HG02852 (cell line): ENCODE measurements at regions not wholly inside any gene's neighbourhood (a gene's known extent, or its start where the extent isn't known, plus 50 kb on each side); places are given as distances from the start of the nearest gene placed in this dataset.

Source experiments
- ATAC-seq: cut with Tn5 transposase; IDR thresholded peaks from one replicate; pipeline ENCODE4 v1.9.1; 2021; ENCODE audit warnings: mild to moderate bottlenecking, moderate library complexity; ENCODE audit not compliant: unreplicated experiment

DNA sequence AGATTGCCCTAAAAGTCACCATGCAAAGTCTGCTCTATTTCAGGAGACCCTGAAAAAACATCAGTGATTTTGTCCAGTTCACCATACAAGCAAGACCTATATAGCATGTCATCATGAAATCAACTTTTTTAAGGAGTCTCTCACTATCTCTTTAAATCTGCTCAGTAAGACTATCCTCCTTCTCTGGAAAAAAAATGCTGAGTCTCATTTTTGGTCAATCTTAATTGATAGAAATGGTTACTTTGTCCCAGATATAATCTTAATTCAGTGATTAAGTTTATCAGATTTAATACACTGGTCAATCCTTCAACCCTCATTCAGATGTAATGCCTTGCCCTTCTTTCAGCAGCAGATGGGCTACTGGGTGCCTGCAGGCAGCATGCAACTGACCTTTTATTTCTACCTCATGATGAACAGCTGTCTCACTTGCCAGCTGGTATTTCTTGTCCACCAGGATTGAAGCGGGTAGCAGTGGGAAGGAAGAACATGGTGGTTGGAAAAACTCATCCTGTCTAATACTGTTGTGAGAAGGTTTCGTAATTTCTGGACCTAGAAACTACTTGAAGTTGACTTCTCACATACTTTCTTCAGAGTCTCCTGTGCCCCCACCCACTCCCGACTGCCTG lies 375.3 kb downstream of the DNAH5 start:
- ATAC-seq = no peak

DNA sequence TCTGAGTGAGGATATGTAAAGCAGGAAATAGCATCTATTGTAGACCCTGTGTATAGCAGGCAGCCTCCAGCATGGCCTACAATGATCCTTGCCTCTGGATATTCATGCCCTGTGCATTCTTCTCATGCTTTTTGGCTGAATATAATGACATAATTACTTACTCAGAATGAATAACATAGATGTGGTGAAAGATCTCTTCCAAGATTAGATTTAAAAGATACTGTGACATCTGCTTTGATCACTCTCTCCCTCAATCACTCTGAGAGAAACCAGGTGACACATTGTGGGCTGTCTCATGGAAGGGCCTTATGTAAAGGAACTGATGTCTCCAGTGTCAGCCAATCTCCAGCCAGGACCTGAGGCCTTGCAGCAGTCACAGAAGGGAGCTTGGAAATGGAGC lies 376.7 kb downstream of the DNAH5 start:
- ATAC-seq = no peak

DNA sequence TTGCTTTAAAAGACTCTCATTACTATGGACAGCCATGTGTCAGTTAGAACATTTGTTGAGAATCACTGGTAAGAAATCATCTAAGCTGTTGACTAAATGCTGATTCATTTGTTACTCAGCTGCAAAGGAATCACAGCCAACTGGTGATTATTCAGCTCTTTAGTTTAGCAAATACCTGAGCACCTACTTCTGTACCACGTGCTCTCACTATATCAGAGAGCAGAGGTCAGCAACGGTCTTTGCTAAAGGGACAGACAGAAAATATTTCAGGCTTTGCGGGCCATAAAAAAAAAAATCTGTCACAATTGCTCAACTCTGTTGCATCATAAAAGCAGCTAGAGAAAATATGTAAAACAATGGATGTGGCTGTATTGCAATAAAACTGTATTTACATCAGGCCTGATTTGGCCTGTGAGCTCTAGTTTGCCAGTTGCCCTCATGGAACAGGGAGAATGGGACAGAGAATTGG lies 377.6 kb downstream of the DNAH5 start:
- ATAC-seq = no peak

- no peak for ATAC-seq
Observed at GRCh38 chr5:13558408-13558807, 386.1 kb downstream of the DNAH5 start.

DNA sequence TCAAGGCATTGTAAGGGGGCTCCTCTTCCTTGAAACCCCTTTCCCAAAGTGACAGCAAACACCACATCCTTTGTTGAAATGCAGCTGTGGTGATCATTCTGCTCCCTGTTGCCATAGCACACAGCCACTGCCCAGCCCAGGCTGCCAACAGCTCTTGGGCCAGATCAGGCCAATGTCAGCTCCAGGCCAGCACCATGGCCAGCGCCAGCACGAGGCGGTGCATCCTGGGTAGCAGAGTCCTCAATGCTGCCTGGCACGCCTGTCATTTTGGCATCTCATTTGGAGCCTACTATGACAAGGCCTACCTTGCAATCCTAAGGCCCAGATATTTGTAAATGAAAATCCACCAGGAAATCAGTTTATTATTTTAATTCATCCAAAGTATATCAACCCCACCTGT lies 390.6 kb downstream of the DNAH5 start:
- no peak for ATAC-seq

DNA sequence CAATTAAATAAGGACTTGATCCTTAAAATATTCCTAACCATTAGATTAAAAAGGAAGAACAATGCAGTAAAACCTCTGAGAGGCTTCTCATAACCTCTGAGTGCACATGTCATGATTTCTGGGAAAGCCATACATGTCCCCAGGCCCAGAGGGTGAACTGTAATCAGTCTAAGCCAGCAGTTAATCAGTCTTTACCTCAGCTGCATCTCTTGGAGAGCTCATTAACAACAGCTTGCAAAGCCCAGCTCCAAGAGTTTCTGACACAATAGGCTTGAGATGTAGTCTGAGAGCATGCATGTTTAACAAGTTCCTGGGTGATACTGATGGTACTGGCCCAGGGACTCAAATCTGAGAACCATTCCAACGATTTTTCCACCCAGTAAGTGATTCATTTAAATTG lies 392.1 kb downstream of the DNAH5 start:
- ATAC-seq = no peak

- ATAC-seq = no peak
Observed at GRCh38 chr5:13551645-13552044, 392.8 kb downstream of the DNAH5 start.

DNA sequence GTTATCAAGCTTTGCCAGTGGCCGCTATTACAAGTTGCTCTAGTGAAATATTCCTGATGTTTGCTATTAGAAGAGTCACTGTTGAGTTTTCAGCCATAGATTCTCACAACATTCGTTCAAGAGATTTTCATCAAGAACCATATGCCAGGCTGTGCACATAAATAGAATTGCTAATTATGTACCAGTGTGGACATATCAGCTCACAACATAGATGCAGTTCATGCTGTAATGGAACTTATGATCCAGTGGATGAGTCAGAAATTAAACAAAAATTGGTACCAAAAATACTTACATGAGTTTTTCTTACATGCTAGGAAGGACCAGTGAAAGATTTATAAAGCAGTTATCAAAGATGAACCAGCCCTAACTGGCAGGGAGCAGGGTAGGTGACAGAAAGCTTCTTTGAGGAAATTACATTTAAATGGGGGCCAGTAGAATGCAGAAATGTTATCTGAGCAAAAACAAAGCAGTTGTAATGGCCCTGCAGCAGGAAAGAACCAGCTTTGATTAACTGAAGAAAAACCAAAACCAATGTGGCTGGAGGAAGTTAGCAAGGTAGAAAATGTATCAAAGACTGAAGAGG lies 404.2 kb downstream of the DNAH5 start:
- ATAC-seq = no peak

GRCh38 chr5:13536933-13537332 lies 407.6 kb downstream of the DNAH5 start:
- no peak for ATAC-seq

GRCh38 chr5:13533833-13534232 lies 410.7 kb downstream of the DNAH5 start:
- ATAC-seq = no peak

DNA sequence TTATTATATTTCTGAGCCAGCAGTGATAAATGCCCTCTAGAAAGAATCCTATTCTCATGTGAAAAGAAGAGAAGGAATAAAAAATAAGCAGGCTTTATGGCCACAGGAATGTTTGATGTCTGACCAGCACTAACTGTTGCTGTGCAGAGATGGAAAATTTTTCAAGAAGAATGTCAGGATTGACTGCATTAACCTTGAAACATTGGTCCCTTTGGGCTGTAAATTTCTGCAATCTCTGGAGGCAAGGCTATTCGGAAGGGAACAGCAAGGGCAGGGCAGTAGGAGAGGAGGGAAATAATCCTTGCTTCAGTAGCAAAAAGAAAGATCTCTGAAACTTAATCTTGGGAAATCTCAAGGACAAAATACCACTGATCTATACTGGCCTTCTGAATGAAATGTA lies 415.2 kb downstream of the DNAH5 start:
- ATAC-seq = no peak

GRCh38 chr5:13524936-13525335 lies 419.6 kb downstream of the DNAH5 start:
- ATAC-seq = no peak

DNA sequence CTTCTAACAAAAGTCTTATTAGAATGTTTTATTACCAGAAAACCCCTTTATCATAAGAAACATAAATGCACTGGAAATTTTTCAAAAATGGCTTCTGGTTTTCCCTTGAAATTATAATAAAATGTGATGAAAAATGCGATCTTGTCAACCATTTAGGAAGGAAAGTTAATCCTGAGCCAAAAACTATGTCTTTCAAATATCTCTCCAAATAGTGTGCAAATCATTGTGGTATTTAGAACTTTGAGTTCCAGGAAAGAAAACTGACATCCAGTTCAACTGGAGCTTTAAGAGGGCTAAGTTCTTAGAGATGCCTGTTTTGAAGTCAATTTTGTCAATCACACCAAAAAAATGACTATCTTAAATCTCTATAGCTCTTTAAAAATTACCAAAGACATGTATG lies 425.4 kb downstream of the DNAH5 start:
- ATAC-seq = no peak

DNA sequence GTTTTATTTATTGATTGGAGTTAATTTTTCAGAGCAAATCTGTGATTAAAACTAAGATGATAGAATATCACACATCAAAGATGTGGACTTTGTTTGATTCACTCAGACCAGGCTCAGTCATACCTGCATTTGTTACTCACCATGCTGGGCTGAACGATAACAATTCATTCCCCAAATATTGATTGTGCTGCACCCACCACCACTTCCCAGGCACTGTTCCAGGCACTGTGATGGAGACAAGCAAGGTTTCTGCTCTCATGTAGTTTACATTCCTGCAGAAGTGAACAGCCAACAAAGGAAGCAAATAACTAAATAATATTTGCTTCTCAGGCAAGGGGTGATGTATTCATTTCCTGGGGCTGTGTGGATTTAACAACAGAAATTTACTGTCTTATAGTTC lies 428.3 kb downstream of the DNAH5 start:
- no peak for ATAC-seq

- ATAC-seq = no peak
Observed at GRCh38 chr5:13511442-13511841, 433.0 kb downstream of the DNAH5 start.

DNA sequence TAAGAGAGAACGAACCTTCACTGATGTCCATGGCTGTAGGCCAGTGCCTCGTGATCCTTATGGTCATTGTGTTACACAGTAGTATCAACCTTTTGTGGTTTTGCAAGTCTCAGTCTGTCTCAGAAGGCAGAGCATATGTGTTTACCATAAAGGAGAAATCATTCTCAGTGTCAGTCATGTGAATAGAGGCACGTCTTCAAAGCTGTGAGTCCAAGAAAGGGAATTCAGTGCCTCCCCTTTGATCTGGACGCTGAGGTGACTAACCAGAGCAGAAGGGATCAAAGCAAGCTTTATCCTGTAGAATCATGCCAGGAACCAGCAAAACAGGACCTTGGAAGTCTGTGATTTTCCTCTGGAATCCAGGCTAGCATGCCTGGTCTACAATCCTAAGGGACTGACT lies 433.9 kb downstream of the DNAH5 start:
- ATAC-seq = no peak

- no peak for ATAC-seq
Observed at GRCh38 chr5:13508559-13508958, 435.9 kb downstream of the DNAH5 start.

GRCh38 chr5:13505326-13505725 lies 439.2 kb downstream of the DNAH5 start:
- no peak for ATAC-seq

GRCh38 chr5:13503017-13503416 lies 441.5 kb downstream of the DNAH5 start:
- no peak for ATAC-seq

DNA sequence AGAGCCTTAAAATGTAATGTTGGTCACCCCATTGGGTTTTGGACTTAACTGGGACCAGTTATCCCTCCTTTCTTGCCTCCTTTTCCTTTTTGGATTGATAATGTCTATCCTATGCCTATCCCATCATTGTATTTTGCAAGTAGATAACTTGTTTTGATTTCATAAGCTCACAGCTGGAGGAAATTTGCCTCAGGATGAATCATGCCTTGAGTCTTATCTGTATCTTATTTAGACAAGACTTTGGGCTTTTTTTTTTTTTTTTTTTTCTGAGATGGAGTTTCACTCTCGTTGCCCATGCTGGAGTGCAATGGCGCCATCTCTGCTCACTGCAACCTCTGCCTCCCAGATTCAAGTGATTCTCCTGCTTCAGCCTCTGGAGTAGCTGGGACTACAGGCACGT lies 443.3 kb downstream of the DNAH5 start:
- no peak for ATAC-seq

DNA sequence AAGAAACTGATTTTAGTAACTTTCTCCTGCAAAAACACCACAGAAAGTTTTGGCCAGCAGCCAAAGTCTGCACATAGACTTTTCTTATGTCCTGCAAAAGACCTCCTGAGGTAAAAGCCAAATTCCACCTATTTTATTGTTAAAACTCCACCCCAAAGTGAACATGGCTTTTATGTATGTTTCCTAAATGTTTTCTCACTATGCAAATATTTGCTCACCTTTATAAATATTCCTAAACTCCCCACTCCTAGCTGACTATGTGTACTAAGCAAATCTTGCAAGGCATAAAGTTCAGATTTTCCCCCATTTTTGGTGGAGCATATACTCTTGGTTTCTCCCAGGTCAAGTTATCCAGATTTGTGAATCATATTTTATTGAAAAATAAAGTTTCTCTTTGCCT lies 446.2 kb downstream of the DNAH5 start:
- no peak for ATAC-seq

DNA sequence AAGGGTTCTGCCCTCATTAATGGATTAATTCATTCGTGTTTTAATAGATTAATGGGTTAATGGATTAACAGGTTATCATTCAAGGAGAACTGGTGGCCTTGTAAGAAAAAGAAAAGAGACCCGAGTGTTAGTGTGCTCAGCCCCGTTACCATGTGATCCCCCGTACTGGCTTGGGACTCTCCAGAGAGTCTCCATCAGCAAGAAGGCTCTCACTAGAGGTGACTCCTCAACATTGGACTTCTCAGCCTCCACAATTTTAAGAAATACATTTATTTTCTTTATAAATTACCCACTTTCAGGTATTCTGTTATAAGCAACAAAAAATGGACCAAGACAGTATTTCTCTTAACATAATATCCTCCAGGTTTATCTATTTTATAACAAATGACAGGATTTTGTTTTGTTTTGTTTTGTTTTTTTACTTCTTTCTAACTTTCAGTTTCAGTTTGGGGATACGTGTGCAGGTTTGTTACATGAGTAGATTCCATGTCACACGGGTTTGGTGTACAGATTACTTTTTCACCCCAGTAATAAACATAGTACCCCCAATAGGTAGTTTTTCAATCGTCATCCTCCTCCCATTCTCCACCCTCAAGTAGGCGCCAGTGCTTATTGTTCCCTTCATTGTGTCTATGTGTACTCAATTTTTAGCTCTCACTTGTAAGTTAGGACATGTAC lies 456.1 kb downstream of the DNAH5 start:
- no peak for ATAC-seq
